DND-41 (cell line): ENCODE measurements at regions not wholly inside any gene's neighbourhood (a gene's known extent, or its start where the extent isn't known, plus 50 kb on each side); places are given as distances from the start of the nearest gene placed in this dataset.

Experiments
- ATAC-seq: fragments of 200-7000 bp; cut with Tn5 transposase; 3 replicates; pipeline ENCODE4 v1.9.1; 2021; ENCODE audit warnings: low read depth; ENCODE audit not compliant: insufficient read depth
- DNase-seq: peaks from one replicate; pipeline ENCODE4 v3.0.0-alpha.2; 2020
- H2AFZ ChIP-seq: 2 replicates; pipeline ENCODE4 v1.6.0; 2012; ENCODE audit warnings: low read depth, low read length
- H3K27ac ChIP-seq: 2 replicates; pipeline ENCODE4 v1.5.1; 2012; ENCODE audit warnings: low read length, inconsistent platforms
- H3K27me3 ChIP-seq: fragments of 200-600 bp; sonication (generic); 2 replicates; pipeline ENCODE4 v1.6.0; 2012; ENCODE audit warnings: low read length, mild to moderate bottlenecking, inconsistent platforms; ENCODE audit not compliant: insufficient read depth, poor library complexity
- H3K36me3 ChIP-seq: 2 replicates; pipeline ENCODE4 v1.5.1; 2012; ENCODE audit warnings: low read length, inconsistent platforms; ENCODE audit not compliant: insufficient read depth
- H3K4me1 ChIP-seq: 2 replicates; pipeline ENCODE4 v1.5.1; 2012; ENCODE audit warnings: mild to moderate bottlenecking, low read length; ENCODE audit not compliant: insufficient read depth
- H3K4me2 ChIP-seq: 2 replicates; pipeline ENCODE4 v1.6.0; 2012; ENCODE audit warnings: mild to moderate bottlenecking, moderate library complexity, low read length, inconsistent platforms; ENCODE audit not compliant: insufficient read depth
- H3K4me3 ChIP-seq, 2 experiments: fragments of 200-600 bp in 1 of 2; shearing (Covaris generic) in 1 of 2; 2 replicates each; pipeline ENCODE4 v1.5.1; 2012 to 2016; ENCODE audit warnings: inconsistent platforms in 2 of 2, low read length in 2 of 2, mild to moderate bottlenecking in 2 of 2, low read depth in 1 of 2, moderate library complexity in 1 of 2
- H3K79me2 ChIP-seq: 2 replicates; pipeline ENCODE4 v1.6.0; 2012; ENCODE audit warnings: low read length, inconsistent platforms; ENCODE audit not compliant: insufficient read depth
- H3K9ac ChIP-seq: 2 replicates; pipeline ENCODE4 v1.6.0; 2012; ENCODE audit warnings: low read depth, mild to moderate bottlenecking, inconsistent platforms, low read length, moderate library complexity
- H3K9me3 ChIP-seq: 2 replicates; pipeline ENCODE4 v1.5.1; 2012; ENCODE audit warnings: low read length, moderate library complexity, mild to moderate bottlenecking, inconsistent platforms; ENCODE audit not compliant: insufficient read depth, severe bottlenecking
- H4K20me1 ChIP-seq: 2 replicates; pipeline ENCODE4 v1.6.0; 2012; ENCODE audit warnings: low read length; ENCODE audit not compliant: insufficient read depth
- EZH2 ChIP-seq: IDR thresholded peaks from 3 replicates; pipeline ENCODE4 v1.6.1; 2012; ENCODE audit warnings: borderline replicate concordance, low read depth, mild to moderate bottlenecking, moderate library complexity, low read length, inconsistent platforms; ENCODE audit not compliant: severe bottlenecking
- TF ChIP-seq, protein P1 (sequence below): IDR thresholded peaks from 2 replicates; pipeline ENCODE4 v1.5.1; 2012; ENCODE audit warnings: borderline replicate concordance, low read length, moderate library complexity, mild to moderate bottlenecking; ENCODE audit not compliant: poor library complexity, severe bottlenecking; ENCODE audit errors: extremely low read depth

DNA sequence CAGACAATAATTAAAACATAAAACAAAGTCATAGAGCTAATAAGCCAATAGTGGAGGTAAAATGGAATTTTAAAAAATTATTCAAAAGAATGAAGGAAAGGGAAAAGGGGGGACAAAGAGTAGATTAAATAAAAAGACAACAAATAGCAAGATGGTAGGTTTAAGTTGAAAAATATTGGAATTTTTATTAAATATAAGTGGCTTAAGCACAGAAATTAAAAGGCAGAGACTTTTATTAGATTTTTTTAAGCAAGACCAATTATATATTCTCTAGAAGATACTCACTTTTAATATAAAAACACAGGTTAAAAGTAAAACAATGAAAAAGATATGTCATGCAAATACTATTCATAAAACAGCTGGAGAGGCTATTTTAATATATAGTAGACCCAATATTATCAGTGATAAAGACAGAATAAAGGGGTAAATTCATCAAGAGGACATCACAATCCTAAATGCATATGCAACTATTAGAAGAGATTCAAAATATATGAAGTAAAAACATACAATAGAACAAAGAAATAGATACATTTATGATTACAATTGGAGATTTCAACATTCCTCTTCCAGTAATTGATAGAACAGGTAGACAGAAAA lies 98.7 kb downstream of the CYP26B1 start:
- TF ChIP-seq EZH2: no peak
- TF ChIP-seq, protein P1, sequence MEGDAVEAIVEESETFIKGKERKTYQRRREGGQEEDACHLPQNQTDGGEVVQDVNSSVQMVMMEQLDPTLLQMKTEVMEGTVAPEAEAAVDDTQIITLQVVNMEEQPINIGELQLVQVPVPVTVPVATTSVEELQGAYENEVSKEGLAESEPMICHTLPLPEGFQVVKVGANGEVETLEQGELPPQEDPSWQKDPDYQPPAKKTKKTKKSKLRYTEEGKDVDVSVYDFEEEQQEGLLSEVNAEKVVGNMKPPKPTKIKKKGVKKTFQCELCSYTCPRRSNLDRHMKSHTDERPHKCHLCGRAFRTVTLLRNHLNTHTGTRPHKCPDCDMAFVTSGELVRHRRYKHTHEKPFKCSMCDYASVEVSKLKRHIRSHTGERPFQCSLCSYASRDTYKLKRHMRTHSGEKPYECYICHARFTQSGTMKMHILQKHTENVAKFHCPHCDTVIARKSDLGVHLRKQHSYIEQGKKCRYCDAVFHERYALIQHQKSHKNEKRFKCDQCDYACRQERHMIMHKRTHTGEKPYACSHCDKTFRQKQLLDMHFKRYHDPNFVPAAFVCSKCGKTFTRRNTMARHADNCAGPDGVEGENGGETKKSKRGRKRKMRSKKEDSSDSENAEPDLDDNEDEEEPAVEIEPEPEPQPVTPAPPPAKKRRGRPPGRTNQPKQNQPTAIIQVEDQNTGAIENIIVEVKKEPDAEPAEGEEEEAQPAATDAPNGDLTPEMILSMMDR: no peak
- DNase-seq: no peak
- ATAC-seq: no peak
- Histone ChIP-seq H3K4me2 (no peak overlapping the region), H3K27me3 (no peaks in the 10 kb centered on the region), H2AFZ (no peak overlapping the region), H3K4me1 (no peaks in the 10 kb centered on the region), H4K20me1 (no peaks in the 10 kb centered on the region), H3K27ac (no peak overlapping the region), H3K79me2 (no peaks in the 10 kb centered on the region), H3K36me3 (no peaks in the 10 kb centered on the region), H3K9me3 (peaks cover 3% of the 10 kb centered on the region), H3K9ac (no peak overlapping the region), H3K4me3 (no peak overlapping the region)

DNA sequence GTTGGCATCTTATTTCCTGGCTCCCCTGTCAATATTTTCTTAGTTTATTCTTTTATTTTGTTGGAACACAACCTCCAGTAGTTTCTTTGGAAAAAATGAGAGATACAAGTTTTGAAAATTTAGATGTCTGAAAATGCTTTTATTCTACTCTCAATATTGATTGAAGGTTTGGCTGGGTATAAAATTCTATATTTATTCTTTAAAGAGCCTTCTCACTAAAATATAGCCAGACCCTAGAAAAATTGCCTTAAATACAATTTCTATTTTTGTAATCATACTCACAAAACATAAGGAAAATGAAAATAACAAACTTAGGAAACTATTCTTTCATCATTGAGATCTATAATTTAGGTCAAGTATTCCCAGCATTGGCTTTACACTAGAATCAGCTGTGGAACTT lies 103.7 kb downstream of the CYP26B1 start:
- no peak for ATAC-seq
- H3K27ac ChIP-seq: no peak overlapping the region
- H3K9ac ChIP-seq: no peak overlapping the region
- no peak overlapping the region for H3K4me3 ChIP-seq
- no peak overlapping the region for H2AFZ ChIP-seq
- H3K9me3 ChIP-seq: peaks cover 8% of the 10 kb centered on the region
- no peaks in the 10 kb centered on the region for H3K4me1 ChIP-seq
- no peaks in the 10 kb centered on the region; the same call in 1 of the 2 replicates for H4K20me1 ChIP-seq
- no peaks in the 10 kb centered on the region for H3K79me2 ChIP-seq
- TF ChIP-seq, protein P1: no peak
- TF ChIP-seq EZH2: no peak
- no peak overlapping the region for H3K4me2 ChIP-seq
- no peaks in the 10 kb centered on the region for H3K36me3 ChIP-seq
- no peak for DNase-seq
- H3K27me3 ChIP-seq: no peaks in the 10 kb centered on the region

DNA sequence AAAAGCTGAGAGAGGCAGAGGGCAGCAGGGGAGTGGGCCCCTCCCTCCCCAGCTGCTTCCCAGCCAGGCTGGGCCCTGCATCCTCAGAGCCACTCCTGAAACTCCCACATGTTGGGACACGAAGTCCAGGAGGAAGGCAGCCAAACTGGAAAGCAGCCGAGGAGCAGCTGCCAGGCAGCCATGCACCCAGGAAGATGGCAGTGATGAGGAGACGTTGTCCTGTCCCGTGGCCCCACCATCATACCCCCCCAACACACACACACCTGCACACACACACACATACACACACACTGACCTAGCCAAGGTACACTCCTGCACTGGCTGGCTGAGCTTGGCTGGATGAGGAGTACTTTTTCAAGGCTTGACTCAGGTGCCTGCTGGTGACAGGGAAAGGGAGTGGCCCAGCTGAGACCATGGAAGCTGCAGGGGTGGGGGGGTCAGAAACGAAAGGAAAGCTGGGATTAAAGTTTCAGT lies 106.0 kb downstream of the CYP26B1 start:
- DNase-seq (no peak), ATAC-seq (no peak)
- Histone ChIP-seq H3K36me3 (no peaks in the 10 kb centered on the region), H3K79me2 (no peaks in the 10 kb centered on the region), H4K20me1 (no peaks in the 10 kb centered on the region; the same call in 1 of the 2 replicates), H3K4me1 (no peaks in the 10 kb centered on the region), H3K9ac (no peak overlapping the region), H3K27ac (no peak overlapping the region), H3K9me3 (peaks cover 8% of the 10 kb centered on the region), H3K4me3 (no peak overlapping the region), H2AFZ (no peak overlapping the region), H3K4me2 (no peak overlapping the region), H3K27me3 (no peaks in the 10 kb centered on the region)
- TF ChIP-seq, protein P1: no peak
- no peak for TF ChIP-seq EZH2
